Stimulated activated memory B cell treated with anti-CD40 and anti-IgM and Interleukin-4, amounts not matched to agents 10 μg/mL and 1 μg/mL and 100 μg/mL, for 72 hours (primary cell): ENCODE measurements at regions not wholly inside any gene's neighbourhood (a gene's known extent, or its start where the extent isn't known, plus 50 kb on each side); places are given as distances from the start of the nearest gene placed in this dataset.
A peak's percentile ranks its signal among the peaks of the same experiment; 100 is the strongest.

Experiments used
- ATAC-seq: fragments of 150-1000 bp; cut with Tn5 transposase; 2 replicates; pipeline ENCODE4 v1.10.0; 2021
- H3K27ac Mint-ChIP-seq: one replicate; pipeline ENCODE4 v1.8.0; 2022; ENCODE audit warnings: mild to moderate bottlenecking, mixed read lengths
- H3K27me3 Mint-ChIP-seq: one replicate; pipeline ENCODE4 v1.8.0; 2022; ENCODE audit warnings: mixed read lengths
- H3K36me3 Mint-ChIP-seq: one replicate; pipeline ENCODE4 v1.8.0; 2022; ENCODE audit warnings: mixed read lengths
- H3K4me1 Mint-ChIP-seq: one replicate; pipeline ENCODE4 v1.8.0; 2022; ENCODE audit warnings: mixed read lengths
- H3K4me3 Mint-ChIP-seq: one replicate; pipeline ENCODE4 v1.8.0; 2022; ENCODE audit warnings: mild to moderate bottlenecking, moderate library complexity, mixed read lengths
- H3K9me3 Mint-ChIP-seq: one replicate; pipeline ENCODE4 v1.8.0; 2022; ENCODE audit warnings: mixed read lengths

- no peak for ATAC-seq
- no peak overlapping the region for H3K4me3 Mint-ChIP-seq
- H3K27me3 Mint-ChIP-seq: peaks cover 33% of the 10 kb centered on the region
- H3K36me3 Mint-ChIP-seq: no peaks in the 10 kb centered on the region
- H3K4me1 Mint-ChIP-seq: no peaks in the 10 kb centered on the region
- H3K9me3 Mint-ChIP-seq: no peaks in the 10 kb centered on the region
- H3K27ac Mint-ChIP-seq: no peak overlapping the region
Measured at GRCh38 chr10:78759456-78760120, 309.2 kb upstream of the ZMIZ1 start.

- ATAC-seq: no peak
- Mint-ChIP-seq H3K4me1 (no peaks in the 10 kb centered on the region), H3K9me3 (no peaks in the 10 kb centered on the region), H3K4me3 (no peak overlapping the region), H3K27me3 (peaks cover 41% of the 10 kb centered on the region), H3K27ac (no peak overlapping the region), H3K36me3 (no peaks in the 10 kb centered on the region)
Measured at GRCh38 chr10:78760463-78761310, 308.1 kb upstream of the ZMIZ1 start.

GRCh38 chr10:78761311-78761781 is 307.4 kb upstream of the ZMIZ1 start:
- H3K36me3 Mint-ChIP-seq: no peaks in the 10 kb centered on the region
- no peak overlapping the region for H3K4me3 Mint-ChIP-seq
- H3K4me1 Mint-ChIP-seq: no peaks in the 10 kb centered on the region
- ATAC-seq: no peak
- no peak overlapping the region for H3K27ac Mint-ChIP-seq
- H3K27me3 Mint-ChIP-seq: peaks cover 38% of the 10 kb centered on the region
- no peaks in the 10 kb centered on the region for H3K9me3 Mint-ChIP-seq

DNA sequence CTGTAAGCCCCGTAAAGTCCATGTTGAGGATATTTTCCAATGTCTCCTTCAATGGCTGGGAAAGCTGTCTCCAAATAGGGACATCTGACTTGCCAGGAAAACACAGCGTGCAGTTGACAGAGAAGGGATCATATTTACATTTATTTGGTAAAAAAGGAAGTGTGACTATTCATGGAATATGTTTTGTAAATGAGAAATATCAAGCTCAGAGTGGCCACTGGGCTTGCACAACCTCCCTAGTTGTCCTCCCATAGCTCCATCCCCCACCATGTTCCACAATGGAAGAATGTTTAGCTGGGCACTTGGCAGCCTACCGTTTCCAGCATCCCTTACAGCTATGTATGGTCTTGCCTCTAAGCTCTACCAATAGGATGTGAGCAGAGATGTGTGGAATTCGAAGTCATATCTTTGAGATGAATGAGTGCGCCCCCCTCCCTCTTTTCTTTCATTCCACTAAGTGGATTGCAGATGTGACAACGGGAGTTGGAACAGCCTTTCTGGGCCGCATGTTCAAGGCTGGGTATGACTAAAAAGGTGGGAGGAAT is 306.6 kb upstream of the ZMIZ1 start:
- no peak overlapping the region for H3K4me3 Mint-ChIP-seq
- no peak for ATAC-seq
- H3K4me1 Mint-ChIP-seq: no peaks in the 10 kb centered on the region
- H3K27me3 Mint-ChIP-seq: peaks cover 30% of the 10 kb centered on the region
- no peak overlapping the region for H3K27ac Mint-ChIP-seq
- H3K36me3 Mint-ChIP-seq: no peaks in the 10 kb centered on the region
- H3K9me3 Mint-ChIP-seq: no peaks in the 10 kb centered on the region

GRCh38 chr10:78763234-78763633 is 305.5 kb upstream of the ZMIZ1 start:
- Mint-ChIP-seq H3K27ac (no peak overlapping the region), H3K36me3 (no peaks in the 10 kb centered on the region), H3K4me3 (no peak overlapping the region), H3K9me3 (no peaks in the 10 kb centered on the region), H3K4me1 (no peaks in the 10 kb centered on the region), H3K27me3 (peaks cover 20% of the 10 kb centered on the region)
- ATAC-seq: no peak

- peaks cover 14% of the 10 kb centered on the region for H3K27me3 Mint-ChIP-seq
- peak; percentile 47 for ATAC-seq
- no peaks in the 10 kb centered on the region for H3K9me3 Mint-ChIP-seq
- no peak overlapping the region for H3K4me3 Mint-ChIP-seq
- H3K36me3 Mint-ChIP-seq: no peaks in the 10 kb centered on the region
- no peak overlapping the region for H3K27ac Mint-ChIP-seq
- H3K4me1 Mint-ChIP-seq: no peaks in the 10 kb centered on the region
Measured at GRCh38 chr10:78763651-78764395, 304.9 kb upstream of the ZMIZ1 start.

- Mint-ChIP-seq H3K4me3 (no peak overlapping the region), H3K27me3 (peaks cover 9% of the 10 kb centered on the region), H3K4me1 (no peaks in the 10 kb centered on the region), H3K27ac (no peak overlapping the region), H3K36me3 (no peaks in the 10 kb centered on the region), H3K9me3 (no peaks in the 10 kb centered on the region)
- no peak for ATAC-seq
Measured at GRCh38 chr10:78764436-78764835, 304.3 kb upstream of the ZMIZ1 start.

DNA sequence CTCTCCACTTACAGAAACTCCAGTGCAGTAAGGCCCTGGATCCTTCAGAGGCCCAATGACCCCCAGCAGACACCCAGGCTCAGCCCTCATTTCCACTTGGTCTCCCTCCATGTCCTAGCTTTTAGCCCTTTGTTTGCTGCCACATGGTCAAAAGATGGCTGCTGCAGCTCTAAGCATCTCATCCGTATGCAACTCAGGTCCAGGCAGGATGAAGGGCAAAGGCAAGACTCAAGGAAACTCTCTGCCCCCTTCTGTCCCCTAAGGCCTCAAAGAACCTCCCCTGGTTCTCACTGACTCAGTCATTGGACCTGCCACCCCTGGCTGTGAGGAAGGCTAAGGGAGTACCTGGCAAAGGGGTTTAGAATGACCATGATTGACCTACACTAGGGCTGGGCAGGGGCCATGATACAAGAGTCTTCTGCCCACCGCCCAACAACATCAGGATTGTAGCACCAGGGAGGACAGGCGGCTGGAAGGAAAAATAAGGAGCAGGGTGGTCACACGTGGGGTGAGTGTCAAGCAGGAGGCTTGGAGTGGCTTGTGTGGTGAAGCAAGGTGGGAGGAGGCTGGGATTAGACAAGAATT is 303.8 kb upstream of the ZMIZ1 start:
- ATAC-seq: no peak
- Mint-ChIP-seq H3K4me1 (no peaks in the 10 kb centered on the region), H3K9me3 (no peaks in the 10 kb centered on the region), H3K36me3 (no peaks in the 10 kb centered on the region), H3K4me3 (no peak overlapping the region), H3K27me3 (peaks cover 9% of the 10 kb centered on the region), H3K27ac (no peak overlapping the region)

DNA sequence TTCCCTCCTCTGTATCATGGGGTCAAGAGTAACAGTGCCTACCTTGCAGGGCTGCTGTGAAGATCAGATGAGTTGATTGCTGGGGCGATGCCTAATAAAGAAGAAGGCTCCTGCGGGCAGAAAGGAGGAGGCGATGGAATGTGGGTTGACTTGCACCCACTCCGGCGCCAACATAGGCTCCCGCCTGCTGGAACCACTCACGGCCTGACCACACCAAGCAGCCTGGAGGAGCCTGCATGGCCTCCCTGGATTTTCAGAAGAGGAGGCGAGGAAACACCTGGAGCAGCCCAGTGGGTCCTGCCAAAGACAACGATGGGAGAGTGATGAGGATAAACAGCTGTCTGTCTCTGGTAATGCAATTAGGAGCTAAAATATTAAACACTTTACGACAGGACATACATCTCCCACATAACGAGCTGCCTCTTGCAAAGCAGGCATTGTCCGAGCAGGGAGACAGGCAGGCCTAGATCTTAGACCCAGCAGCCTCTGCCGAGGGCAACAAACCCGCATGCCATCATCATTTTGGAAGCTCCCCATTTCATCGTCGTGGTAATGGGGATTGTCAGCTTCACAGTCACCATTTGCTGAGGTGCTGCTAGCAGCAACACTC is 302.9 kb upstream of the ZMIZ1 start:
- H3K27ac Mint-ChIP-seq: no peak overlapping the region
- H3K36me3 Mint-ChIP-seq: no peaks in the 10 kb centered on the region
- H3K9me3 Mint-ChIP-seq: no peaks in the 10 kb centered on the region
- no peak for ATAC-seq
- no peak overlapping the region for H3K4me3 Mint-ChIP-seq
- H3K27me3 Mint-ChIP-seq: peaks cover 9% of the 10 kb centered on the region
- no peaks in the 10 kb centered on the region for H3K4me1 Mint-ChIP-seq

DNA sequence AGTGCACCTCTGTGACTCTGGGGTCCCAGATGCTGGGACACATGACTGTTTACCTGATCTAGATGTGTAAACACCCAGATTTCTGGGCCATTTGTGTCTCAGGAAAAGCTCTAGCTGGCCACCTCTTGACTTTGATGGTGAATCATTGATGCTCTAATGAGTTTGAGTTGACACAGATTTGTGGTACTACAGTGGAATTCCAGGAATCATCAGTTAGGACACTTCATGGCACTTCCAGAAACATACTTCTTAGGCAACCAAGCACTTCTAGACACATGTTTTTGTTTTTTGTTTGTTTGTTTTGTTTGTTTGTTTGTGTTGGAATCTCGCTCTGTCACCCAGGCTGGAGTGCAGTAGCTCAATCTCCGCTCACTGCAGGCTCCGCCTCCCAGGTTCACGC is 302.2 kb upstream of the ZMIZ1 start:
- no peak overlapping the region for H3K27ac Mint-ChIP-seq
- H3K36me3 Mint-ChIP-seq: no peaks in the 10 kb centered on the region
- H3K9me3 Mint-ChIP-seq: no peaks in the 10 kb centered on the region
- no peak overlapping the region for H3K4me3 Mint-ChIP-seq
- H3K4me1 Mint-ChIP-seq: no peaks in the 10 kb centered on the region
- ATAC-seq: no peak
- H3K27me3 Mint-ChIP-seq: peaks cover 9% of the 10 kb centered on the region

- Mint-ChIP-seq H3K4me1 (no peaks in the 10 kb centered on the region), H3K27me3 (peaks cover 11% of the 10 kb centered on the region), H3K4me3 (no peak overlapping the region), H3K27ac (no peak overlapping the region), H3K9me3 (no peaks in the 10 kb centered on the region), H3K36me3 (no peaks in the 10 kb centered on the region)
- no peak for ATAC-seq
Measured at GRCh38 chr10:78768041-78768835, 300.5 kb upstream of the ZMIZ1 start.

- no peak for ATAC-seq
- Mint-ChIP-seq H3K36me3 (no peaks in the 10 kb centered on the region), H3K27ac (no peak overlapping the region), H3K4me1 (no peaks in the 10 kb centered on the region), H3K9me3 (no peaks in the 10 kb centered on the region), H3K4me3 (no peak overlapping the region), H3K27me3 (peaks cover 18% of the 10 kb centered on the region)
Measured at GRCh38 chr10:78768876-78769275, 299.9 kb upstream of the ZMIZ1 start.

DNA sequence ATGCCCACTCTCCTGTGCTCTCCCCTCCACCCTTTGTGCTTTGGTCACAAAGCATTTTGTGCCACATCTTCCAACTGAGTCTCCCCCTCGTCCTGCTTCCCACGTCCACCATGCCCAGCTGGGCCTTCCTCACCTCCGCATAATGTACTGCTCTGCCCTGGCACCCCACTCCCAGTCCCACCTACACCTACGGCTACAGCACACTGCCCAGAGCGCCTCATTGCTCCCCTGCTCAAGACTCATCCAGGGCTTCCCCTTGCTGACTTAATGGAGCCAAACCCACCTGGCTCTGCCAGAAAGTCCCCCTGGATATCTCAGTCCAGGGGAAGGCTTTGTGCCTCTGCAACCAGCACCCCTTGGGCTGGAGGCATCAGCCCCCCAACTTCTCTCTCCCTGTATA is 299.2 kb upstream of the ZMIZ1 start:
- Mint-ChIP-seq H3K4me1 (no peaks in the 10 kb centered on the region), H3K4me3 (no peak overlapping the region), H3K36me3 (no peaks in the 10 kb centered on the region), H3K9me3 (no peaks in the 10 kb centered on the region), H3K27me3 (peaks cover 18% of the 10 kb centered on the region), H3K27ac (no peak overlapping the region)
- ATAC-seq: no peak
